HCT116 (cell line): ENCODE measurements at regions not wholly inside any gene's neighbourhood (a gene's known extent, or its start where the extent isn't known, plus 50 kb on each side); places are given as distances from the start of the nearest gene placed in this dataset.

Experiments
- CEBPB ChIP-seq: IDR thresholded peaks from 2 replicates; pipeline ENCODE4 v1.6.1; 2012; ENCODE audit warnings: low read depth
- CTCF ChIP-seq, 3 experiments: fragments of 200-600 bp in 1 of 3; sonication (generic) in 1 of 3; IDR thresholded peaks in 2 of 3; conservative IDR thresholded peaks in 1 of 3; 2 replicates each; pipeline ENCODE4 v1.5.1; 2012 to 2017; ENCODE audit warnings: low read depth in 2 of 3, low read length in 2 of 3, antibody characterized with exemption in 1 of 3, borderline replicate concordance in 1 of 3, control low read depth in 1 of 3, mild to moderate bottlenecking in 1 of 3, mixed read lengths in 1 of 3, mixed run types in 1 of 3, moderate library complexity in 1 of 3; ENCODE audit not compliant: insufficient read depth in 1 of 3
- EZH2 ChIP-seq: fragments of 200-600 bp; sonication (generic); IDR thresholded peaks from 2 replicates; pipeline ENCODE4 v1.6.1; 2017; ENCODE audit warnings: antibody characterized with exemption, mixed run types
- EZH2phosphoT487 ChIP-seq: fragments of 200-600 bp; IDR thresholded peaks from 2 replicates; pipeline ENCODE4 v1.6.1; 2018; ENCODE audit warnings: antibody characterized with exemption, borderline replicate concordance
- JUND ChIP-seq: IDR thresholded peaks from 2 replicates; pipeline ENCODE4 v1.6.1; 2012
- POLR2A ChIP-seq: IDR thresholded peaks from 2 replicates; pipeline ENCODE4 v1.7.0; 2011; ENCODE audit warnings: borderline replicate concordance; ENCODE audit not compliant: insufficient read depth, insufficient read length; ENCODE audit errors: extremely low read depth
- RAD21 ChIP-seq: IDR thresholded peaks from 2 replicates; pipeline ENCODE4 v1.6.1; 2012; ENCODE audit warnings: low read depth, mild to moderate bottlenecking
- SIN3A ChIP-seq: IDR thresholded peaks from 2 replicates; pipeline ENCODE4 v1.6.1; 2012; ENCODE audit warnings: low read depth
- SRF ChIP-seq: IDR thresholded peaks from 2 replicates; pipeline ENCODE4 v1.6.1; 2012; ENCODE audit warnings: low read depth
- ZBTB33 ChIP-seq: IDR thresholded peaks from 2 replicates; pipeline ENCODE4 v1.6.1; 2011; ENCODE audit warnings: mild to moderate bottlenecking, low read length, moderate library complexity; ENCODE audit not compliant: insufficient replicate concordance; ENCODE audit errors: extremely low read depth
- ZFX ChIP-seq: fragments of 450-650 bp; IDR thresholded peaks from 2 replicates; pipeline ENCODE4 v1.6.1; 2017

- TF ChIP-seq CTCF (IDR thresholded peaks at IDR 0.05 in 2 of 3, conservative IDR thresholded peaks at IDR 0.05 in 1 of 3; ENCODE audit: borderline replicate concordance in 1 of 3, insufficient read depth in 1 of 3, low read depth in 2 of 3, low read length in 2 of 3), result no peak
- TF ChIP-seq EZH2, result no peak
- no peak for TF ChIP-seq POLR2A
- TF ChIP-seq SRF, result no peak
- TF ChIP-seq CEBPB, result no peak
- TF ChIP-seq JUND, result no peak
- TF ChIP-seq ZFX, result no peak
- no peak for TF ChIP-seq RAD21
- no peak for TF ChIP-seq ZBTB33
- TF ChIP-seq SIN3A, result no peak
- no peak for TF ChIP-seq EZH2phosphoT487
Observed at GRCh38 chr10:65042496-65042895, 1521.3 kb downstream of the REEP3 start.
